Thoracic aorta (tissue), 2 donors: ENCODE measurements at regions not wholly inside any gene's neighbourhood (a gene's known extent, or its start where the extent isn't known, plus 50 kb on each side); places are given as distances from the start of the nearest gene placed in this dataset.

Source experiments
- ATAC-seq: fragments of 150-250 bp; one replicate; pipeline ENCODE4 v1.8.0; 2017; ENCODE audit warnings: low read depth; ENCODE audit not compliant: insufficient number of reproducible peaks, low FRiP score
- DNase-seq: peaks from one replicate; pipeline ENCODE4 v3.0.0-alpha.2; 2020; ENCODE audit warnings: low spot score
- H3K27ac ChIP-seq, 2 donors: fragments of 200-600 bp; sonication (generic); 1 replicate in 1 of 2; 2 replicates in 1 of 2; pipeline ENCODE4 v1.5.1; 2016; ENCODE audit warnings: mild to moderate bottlenecking in 2 of 2, moderate library complexity in 2 of 2
- H3K27me3 ChIP-seq: fragments of 200-600 bp; sonication (generic); replicated peaks from 2 replicates; pipeline ENCODE4 v1.6.0; 2016; ENCODE audit warnings: mild to moderate bottlenecking; ENCODE audit not compliant: insufficient read depth
- H3K36me3 ChIP-seq: fragments of 200-600 bp; sonication (generic); one replicate; pipeline ENCODE4 v1.5.1; 2016
- H3K4me1 ChIP-seq, 2 donors: fragments of 200-600 bp; sonication (generic); 1 replicate in 1 of 2; 2 replicates in 1 of 2; pipeline versions ENCODE4 v1.5.1 to v1.6.0; 2016; ENCODE audit warnings: low read depth in 2 of 2, mild to moderate bottlenecking in 1 of 2; ENCODE audit not compliant: control insufficient read depth in 1 of 2
- H3K4me3 ChIP-seq: fragments of 200-600 bp; sonication (generic); 2 replicates; pipeline ENCODE4 v1.5.1; 2016; ENCODE audit warnings: mild to moderate bottlenecking
- H3K9me3 ChIP-seq: fragments of 200-600 bp; sonication (generic); 2 replicates; pipeline ENCODE4 v1.5.1; 2016
- CTCF ChIP-seq: fragments of 200-600 bp; sonication (generic); IDR thresholded peaks from one replicate; pipeline ENCODE4 v1.5.1; 2019; ENCODE audit warnings: antibody characterized with exemption

GRCh38 chr10:8921568-8921967 lies 867.1 kb downstream of the GATA3 start:
- Histone ChIP-seq H3K9me3 (no peaks in the 10 kb centered on the region), H3K27ac (no peak overlapping the region), H3K36me3 (no peaks in the 10 kb centered on the region), H3K4me3 (no peak overlapping the region), H3K27me3 (no peaks in the 10 kb centered on the region), H3K4me1 (no peaks in the 10 kb centered on the region)
- no peak for TF ChIP-seq CTCF
- DNase-seq (no peak), ATAC-seq (no peak)

GRCh38 chr10:8923096-8923495 lies 868.6 kb downstream of the GATA3 start:
- no peaks in the 10 kb centered on the region for H3K27me3 ChIP-seq
- no peak for TF ChIP-seq CTCF
- H3K27ac ChIP-seq = no peak overlapping the region
- DNase-seq (no peak), ATAC-seq (no peak)
- no peaks in the 10 kb centered on the region for H3K36me3 ChIP-seq
- H3K4me3 ChIP-seq = no peak overlapping the region
- no peaks in the 10 kb centered on the region for H3K4me1 ChIP-seq
- no peaks in the 10 kb centered on the region for H3K9me3 ChIP-seq

GRCh38 chr10:8927705-8928104 lies 873.2 kb downstream of the GATA3 start:
- H3K27ac ChIP-seq = no peak overlapping the region
- H3K27me3 ChIP-seq = no peaks in the 10 kb centered on the region
- DNase-seq = no peak
- no peak for TF ChIP-seq CTCF
- no peaks in the 10 kb centered on the region for H3K36me3 ChIP-seq
- H3K9me3 ChIP-seq = no peaks in the 10 kb centered on the region
- no peak for ATAC-seq
- no peak overlapping the region for H3K4me3 ChIP-seq
- no peaks in the 10 kb centered on the region for H3K4me1 ChIP-seq

GRCh38 chr10:8946451-8946850 lies 892.0 kb downstream of the GATA3 start:
- ATAC-seq = no peak
- Histone ChIP-seq H3K27ac (no peak overlapping the region), H3K9me3 (no peaks in the 10 kb centered on the region), H3K36me3 (no peaks in the 10 kb centered on the region), H3K4me1 (no peaks in the 10 kb centered on the region), H3K27me3 (no peaks in the 10 kb centered on the region), H3K4me3 (no peak overlapping the region)
- DNase-seq = no peak
- no peak for TF ChIP-seq CTCF

- no peak for TF ChIP-seq CTCF
- no peaks in the 10 kb centered on the region for H3K4me1 ChIP-seq
- DNase-seq (no peak), ATAC-seq (no peak)
- H3K27me3 ChIP-seq = no peaks in the 10 kb centered on the region
- no peak overlapping the region for H3K27ac ChIP-seq
- no peak overlapping the region for H3K4me3 ChIP-seq
- no peaks in the 10 kb centered on the region for H3K9me3 ChIP-seq
- H3K36me3 ChIP-seq = no peaks in the 10 kb centered on the region
Observed at GRCh38 chr10:8950978-8951377, 896.5 kb downstream of the GATA3 start.
